DMS114 treated with DMSO at 0.1 percent for 48 hours (cell line): ENCODE measurements at regions not wholly inside any gene's neighbourhood (a gene's known extent, or its start where the extent isn't known, plus 50 kb on each side); places are given as distances from the start of the nearest gene placed in this dataset.
"Not testable (repeated sequence)": the region's sequence is repeated elsewhere in the genome, so short reads cannot be mapped to it uniquely, and the experiment has no call there.

Experiments
- DNase-seq: peaks from one replicate; lab custom pipeline; 2025; ENCODE audit not compliant: unreplicated experiment; lab: John Stamatoyannopoulos, UW

DNA sequence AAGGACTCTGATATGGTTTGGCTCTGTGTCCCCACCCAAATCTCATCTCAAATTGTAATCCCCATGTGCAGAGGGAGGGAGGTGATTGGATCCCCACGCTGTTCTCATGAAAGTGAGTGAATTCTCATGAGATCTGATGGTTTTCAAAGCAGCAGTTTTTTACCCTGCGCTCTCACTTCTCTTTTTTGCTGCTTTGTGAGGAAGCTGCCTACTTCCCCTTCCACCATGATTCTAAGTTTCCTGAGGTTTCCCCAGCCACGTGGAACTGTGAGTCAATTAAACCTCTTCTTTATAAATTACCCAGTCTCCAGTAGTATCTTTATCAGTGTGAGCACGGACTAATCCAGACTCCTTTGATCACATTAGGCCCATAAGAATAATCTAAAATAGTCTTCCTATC is 719.7 kb upstream of the CDH8 start:
- no peak for DNase-seq

DNA sequence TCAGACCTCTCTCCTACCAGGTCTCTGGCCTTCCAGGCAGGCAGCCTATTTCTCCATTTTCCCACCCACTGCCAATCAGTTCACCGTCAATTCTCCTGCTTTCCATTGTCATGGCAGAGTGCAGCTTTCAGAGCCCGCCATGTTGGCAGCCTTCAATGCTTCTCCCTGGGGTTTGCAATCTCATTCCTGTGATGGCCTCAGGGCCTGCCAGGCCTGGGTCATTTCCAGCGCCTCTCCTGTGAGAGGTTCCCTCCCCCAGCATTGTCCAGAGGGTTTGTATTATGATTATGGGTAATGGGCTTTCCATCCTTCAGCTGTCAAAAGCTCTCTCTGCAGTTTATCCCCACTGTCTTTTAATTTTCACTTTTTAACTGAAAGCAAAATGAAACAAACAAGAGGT is 716.6 kb upstream of the CDH8 start:
- no peak for DNase-seq

DNA sequence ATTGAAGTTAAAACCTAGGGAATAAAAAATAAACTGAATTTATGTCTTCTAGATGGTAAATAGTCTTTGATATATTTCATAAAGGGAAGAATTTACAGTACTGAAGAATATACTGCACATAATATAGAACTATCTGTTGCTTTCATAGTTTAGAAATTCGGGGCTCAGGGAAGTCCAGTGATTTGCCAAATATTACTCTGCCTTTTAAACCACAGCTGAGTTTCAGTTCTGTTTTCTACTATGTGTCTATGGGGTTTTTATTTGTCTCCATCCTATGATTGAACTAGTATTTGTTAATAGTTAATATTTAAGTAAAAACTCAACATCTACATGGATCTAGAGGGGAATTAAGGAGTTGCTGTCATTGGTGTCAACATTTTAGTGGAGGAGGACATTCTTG is 715.0 kb upstream of the CDH8 start:
- DNase-seq: no peak

DNA sequence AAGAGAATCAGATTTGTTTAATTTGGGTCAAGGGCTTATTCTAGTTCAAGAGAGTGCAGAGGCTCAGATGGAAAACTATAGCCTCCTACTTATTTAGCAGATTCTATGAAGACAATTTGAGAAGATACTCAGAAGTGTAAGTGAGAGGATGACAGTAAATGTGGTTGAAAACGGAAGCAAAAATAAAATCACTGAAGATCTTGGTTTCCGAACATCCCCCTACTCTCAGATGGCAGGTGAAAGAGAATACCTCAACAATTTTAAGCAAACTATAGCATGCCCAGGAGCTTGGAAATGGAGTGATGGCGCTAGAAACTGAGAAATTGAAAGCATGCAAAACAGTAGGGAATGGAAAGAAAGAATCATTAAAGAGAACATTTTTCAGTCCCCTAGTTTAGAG is 705.5 kb upstream of the CDH8 start:
- DNase-seq: no peak

DNA sequence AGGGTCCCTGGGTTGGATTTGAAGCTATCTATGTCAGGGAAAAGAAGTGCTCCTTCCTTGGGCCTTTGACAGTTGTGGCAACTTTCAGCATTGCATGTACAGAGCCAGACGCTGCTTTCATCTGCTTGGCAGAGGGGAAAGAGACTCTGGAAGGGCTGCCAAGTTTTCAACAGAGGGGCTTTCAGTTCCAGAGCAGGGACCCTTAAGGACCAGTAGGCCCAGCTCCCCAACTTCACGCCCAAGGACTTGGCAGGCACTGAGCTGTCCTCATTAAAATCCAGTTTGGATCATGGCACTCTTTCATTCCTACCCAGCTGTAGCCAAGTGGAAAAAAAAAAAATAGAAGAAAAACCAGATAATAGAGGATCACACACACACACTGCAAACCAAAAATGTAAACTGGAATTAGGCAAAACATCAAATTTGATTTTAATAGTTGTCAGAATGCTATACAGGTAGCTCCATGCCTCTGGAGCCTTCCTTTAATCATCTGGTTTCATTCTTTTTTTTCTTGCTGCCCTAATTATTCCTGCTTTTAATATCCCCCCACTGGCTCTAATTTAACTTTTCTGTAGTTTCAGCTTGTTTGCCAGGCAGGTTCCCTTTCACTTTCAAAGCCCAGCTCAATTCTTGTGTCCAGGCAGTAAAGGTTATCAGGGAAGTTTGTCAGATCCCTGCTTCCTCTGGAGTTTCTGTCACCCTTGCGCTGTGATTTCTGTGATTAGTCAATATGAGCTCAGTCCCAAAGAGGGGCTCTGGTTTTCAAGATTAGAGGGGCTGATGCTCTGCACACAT is 702.6 kb upstream of the CDH8 start:
- DNase-seq: no peak

DNA sequence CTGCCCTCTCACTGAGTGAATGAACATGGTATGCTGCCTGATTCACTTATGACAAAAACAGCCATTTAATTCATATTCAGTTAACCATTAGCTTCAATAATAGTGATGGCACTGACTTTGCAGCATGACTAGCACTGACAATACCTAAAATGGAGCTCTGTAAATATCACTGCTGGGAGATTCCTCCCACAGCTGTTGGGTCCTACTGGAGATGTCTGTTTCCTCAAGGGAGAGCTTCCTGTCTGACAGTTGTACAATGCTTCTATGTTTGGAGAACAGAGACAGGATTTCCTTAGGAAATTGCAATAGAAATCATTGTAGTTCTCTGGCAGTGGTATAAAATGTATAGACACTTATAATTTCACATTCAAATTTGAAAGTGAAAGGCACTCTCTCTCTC is 695.9 kb upstream of the CDH8 start:
- no peak for DNase-seq

DNA sequence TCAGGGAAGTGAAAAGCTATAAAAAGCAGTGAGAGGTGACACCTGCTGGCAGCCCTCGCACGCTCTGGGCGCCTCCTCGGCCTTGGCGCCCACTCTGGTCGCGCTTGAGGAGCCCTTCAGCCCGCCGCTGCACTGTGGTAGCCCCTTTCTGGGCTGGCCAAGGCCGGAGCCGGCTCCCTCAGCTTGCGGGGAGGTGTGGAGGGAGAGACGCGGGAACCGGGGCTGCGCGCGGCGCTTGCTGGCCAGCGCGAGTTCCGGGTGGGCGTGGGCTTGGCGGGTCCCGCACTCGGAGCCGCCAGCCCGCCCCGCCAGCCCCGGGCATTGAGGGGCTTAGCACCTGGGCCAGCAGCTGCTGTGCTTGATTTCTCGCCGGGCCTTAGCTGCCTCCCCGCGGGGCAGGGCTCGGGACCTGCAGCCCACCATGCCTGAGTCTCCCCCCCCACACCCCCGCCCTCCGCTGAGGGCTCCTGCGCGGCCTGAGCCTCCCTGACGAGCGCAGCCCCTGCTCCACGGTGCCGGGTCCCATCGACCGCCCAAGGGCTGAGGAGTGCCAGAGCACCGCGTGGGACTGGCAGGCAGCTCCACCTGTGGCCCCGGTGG is 688.5 kb upstream of the CDH8 start:
- not testable (repeated sequence) for DNase-seq

DNA sequence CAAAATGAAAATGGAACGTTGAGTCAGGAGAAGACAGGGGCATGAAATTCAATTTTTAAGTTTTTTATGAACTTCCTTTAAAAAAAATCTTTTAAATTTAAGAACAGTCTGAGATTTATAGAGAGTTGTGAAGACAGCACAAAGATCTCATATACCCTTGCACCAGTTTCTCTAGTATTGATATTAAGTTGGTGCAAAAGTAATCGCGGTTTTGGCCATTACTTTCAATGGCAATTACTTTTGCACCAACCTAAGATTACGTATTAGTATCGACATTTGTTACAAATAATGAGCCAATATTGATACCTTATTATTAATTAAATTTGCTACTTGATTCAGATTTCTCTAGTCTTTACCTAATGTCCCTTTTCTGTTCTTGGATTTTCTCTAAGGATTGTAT is 684.4 kb upstream of the CDH8 start:
- DNase-seq: no peak

DNA sequence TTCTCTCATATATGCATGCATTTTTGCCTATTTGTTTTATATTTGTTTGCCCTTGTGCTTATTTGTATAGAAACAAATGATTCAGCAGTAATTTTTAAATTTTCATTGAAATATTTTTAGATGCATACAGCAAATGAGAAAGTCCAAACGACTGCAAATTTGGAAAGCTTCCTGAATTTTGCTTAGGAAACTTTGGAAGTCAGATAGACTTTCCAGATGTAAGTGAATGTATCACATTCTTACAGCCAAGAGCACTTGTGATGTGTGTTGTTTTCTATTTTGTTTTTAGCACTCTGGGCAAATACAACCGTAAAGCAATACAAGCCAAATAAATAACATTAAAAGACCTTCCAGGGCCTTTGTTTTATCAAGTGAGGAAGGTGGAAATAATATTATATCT is 680.8 kb upstream of the CDH8 start:
- DNase-seq: no peak

DNA sequence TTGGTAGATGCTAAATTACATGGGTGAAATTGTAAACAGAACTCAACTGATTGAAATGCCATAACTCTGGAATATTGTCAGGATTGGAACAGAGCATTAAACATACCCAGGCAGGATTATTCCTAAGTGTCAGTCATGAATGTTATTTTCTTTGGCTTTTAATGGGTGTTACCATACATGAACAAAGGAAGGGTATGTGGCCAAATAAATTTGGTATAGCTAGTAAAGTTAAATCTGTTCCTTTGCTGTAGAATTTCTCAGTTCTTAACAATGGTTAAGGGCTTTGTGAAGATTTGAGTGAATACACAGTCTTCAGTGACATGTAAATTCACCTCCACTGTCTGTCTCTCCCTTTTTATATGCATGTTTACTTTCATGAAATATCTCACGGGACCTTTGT is 679.5 kb upstream of the CDH8 start:
- DNase-seq: no peak

DNA sequence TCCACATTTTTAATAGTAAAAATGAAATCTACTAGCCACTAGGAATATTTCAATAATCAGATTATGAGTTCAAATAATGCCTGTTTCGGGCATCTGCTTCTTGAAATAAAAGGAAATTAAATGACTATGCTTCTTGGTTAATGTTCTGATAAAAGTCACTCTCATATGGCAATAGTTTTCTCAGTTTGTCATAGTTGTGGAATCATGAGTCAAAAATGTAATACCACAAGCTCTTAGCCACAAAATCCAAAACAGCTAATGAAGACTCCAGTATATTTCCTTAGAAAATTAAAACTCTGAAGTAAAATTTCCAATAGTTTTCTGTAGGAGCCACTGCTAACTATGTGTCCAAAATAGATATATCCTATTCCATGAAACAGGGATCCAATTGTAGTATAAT is 676.3 kb upstream of the CDH8 start:
- no peak for DNase-seq

DNA sequence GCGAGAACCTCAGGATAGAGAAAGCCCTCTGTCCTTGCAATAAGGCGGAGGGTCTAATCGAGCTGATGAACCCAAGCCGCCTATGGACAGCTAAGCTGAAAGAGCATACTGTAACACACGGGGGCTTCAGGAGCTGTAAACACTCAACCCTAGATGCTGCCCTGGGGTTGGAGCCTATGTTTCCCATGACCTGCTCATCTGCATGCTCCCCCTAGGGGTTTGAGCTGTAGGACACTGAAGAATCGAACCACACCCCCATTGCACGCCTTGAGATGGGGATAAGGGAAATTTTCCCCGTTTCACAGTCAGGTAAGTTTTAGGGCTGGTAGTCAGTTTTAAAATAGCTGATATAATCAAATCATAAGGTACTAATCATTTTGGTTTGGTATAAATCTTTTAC is 675.6 kb upstream of the CDH8 start:
- no peak for DNase-seq

DNA sequence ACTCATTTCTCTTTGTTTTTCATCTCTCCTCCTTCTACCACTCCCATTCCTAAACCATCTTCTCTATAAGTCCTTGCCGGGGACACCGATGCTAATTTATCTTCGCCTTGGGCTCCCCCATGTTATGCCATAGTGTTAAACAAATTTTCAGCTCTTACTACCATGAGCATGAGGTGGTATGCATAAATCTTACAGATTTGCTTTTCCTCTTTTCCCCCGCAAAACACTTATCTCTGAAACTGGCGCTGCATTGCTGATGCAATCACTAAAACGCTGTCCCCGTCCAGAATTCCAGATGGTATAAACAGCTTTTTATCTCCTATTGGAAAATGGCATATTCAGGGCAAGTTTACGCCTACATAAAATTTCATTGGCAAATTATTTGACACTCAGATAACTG is 673.6 kb upstream of the CDH8 start:
- DNase-seq: no peak

DNA sequence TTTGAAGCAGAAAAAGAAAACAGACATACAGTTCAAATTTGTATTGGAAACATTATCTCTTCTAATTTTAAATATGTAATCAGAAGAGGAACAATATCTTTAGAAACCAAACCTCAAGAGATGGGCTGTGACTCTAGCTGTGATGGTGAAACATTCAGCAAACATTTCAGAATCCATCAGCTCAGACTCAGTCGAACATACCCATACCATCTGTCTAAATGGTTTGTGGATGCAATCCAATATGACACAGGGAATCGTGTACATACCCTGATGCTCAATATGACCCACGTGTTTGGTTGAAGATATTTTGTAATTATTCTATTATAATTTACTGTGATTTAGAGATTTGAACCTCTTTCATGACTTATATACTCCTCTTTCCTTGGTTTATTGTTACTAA is 665.2 kb upstream of the CDH8 start:
- no peak for DNase-seq

DNA sequence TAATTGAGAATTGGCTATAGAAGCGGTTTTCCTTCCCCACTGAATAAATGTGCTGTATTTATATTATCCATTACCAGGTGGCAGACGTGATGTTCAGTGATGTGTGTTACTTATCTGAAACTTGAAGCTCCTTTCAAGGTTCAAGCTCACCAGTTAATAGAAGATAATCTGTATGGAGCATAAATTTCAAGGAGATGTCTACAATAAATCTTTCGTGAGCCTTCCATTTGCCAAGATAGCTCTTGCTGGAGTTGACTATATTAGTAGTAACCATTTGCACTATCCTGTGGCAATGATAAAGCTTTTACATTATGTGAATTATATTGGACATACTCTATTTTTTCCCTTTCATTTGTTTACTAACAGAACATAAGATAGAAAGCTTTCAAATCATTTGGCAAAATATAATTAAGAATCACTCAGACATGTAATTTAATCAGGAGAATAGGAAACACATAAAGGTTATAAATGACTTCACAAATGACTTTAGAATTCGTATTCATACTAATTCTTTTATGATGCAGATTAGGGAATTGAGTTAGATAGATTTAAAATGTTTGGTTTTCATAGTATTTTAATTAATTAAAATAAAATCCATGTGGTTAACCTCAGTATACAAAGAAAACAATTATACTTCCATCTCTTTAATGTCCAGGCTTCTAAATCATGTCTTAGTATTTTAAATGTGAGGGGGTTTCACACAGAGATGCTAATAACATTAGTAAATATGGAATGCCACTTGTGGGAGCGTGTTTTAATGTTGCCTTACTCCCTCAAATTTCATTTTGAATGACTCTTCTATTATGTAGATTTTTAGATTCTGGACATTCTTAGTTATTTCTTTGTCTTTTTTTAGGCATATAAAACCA is 664.4 kb upstream of the CDH8 start:
- no peak for DNase-seq

DNA sequence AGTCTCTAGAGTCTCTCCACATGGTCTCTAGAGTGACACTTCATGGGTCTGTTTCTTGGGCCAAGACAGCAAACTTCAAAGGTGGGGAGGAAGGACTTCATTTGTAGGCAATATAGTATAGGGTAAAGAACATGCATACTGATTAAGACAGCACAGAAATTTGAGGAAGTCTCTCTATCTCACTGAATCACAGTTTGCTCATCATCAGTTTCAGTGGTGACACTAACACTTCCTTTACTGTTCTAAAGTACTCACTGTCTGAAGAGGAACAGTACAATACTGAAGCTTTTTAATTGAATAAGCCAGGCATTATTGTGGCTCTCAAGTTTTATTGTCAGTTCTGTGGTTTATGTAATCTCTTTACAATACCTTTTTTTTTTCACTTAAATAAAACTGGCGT is 656.4 kb upstream of the CDH8 start:
- no peak for DNase-seq

DNA sequence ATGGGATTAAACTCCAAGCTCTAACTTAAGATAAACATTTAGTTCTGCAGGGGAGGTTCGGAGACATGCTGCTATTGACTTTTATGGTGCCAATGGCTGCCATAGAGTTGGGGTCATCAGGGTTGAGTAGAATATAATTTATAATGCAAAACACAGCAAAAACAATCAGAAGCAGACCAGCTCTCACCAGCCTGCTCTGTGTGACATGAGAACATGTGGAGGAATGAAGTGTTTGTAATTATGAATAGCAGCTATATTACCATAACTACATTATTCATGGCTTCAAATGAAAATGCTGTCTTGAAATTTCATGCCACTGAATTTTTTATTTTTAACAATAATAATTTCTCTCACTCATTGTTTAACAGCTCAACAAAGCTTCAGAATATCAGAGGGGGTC is 645.6 kb upstream of the CDH8 start:
- DNase-seq: no peak

DNA sequence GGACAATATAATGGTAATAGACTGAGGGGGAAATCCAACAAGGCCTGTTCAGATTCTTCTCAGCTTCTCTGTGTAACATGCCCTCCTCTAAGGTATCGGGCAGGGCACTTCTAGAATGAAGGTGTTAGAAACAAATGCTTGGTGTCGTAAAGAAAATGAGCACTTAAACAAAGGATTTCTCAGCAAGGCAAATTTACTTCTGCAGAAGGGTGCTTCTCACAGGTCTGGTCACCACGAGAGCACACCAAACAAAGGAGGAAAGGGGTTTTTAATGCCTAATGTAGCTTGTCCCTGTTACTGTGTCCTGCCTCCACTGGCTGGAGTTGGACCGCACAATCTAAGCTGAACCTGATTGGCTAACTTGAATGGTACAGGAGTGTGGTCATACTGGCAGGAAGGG is 642.6 kb upstream of the CDH8 start:
- no peak for DNase-seq

DNA sequence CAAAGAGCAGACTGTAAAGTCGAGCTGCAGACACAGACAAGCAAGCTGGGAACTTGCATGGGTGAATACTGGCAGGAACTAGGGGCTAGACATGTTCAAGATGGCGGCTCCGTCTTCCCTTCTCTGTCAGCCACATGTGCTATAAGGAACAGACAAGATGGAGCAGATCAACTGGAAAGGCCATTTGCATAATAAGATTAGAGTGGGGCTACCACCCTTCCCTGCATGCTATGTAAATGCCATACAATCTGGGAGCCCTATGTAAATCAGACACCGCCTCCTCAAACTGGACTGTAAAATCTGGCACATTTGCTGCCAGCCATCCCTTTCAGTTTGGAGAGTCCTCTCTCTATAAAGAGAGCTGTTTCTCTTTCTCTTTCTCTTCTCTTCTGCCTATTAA is 640.1 kb upstream of the CDH8 start:
- DNase-seq: no peak

DNA sequence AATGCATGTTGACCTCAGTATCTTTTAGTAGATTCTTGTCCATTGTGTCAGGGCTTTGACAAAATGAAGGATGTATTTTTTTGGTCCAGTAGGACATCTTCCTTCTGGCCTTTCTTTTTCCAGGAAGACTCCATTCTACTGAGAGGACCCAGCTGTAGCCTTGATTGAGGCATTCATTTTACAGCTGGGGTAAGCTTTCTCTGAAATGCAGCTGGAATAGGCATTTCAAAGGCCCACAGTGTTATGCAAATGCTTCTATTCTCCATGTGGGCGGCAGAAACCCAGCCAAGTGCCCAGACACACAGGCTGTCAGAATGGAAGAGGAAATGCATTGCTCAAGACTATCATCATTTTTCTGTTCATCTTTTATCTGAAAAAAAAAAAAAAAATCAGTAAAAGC is 629.0 kb upstream of the CDH8 start:
- no peak for DNase-seq

DNA sequence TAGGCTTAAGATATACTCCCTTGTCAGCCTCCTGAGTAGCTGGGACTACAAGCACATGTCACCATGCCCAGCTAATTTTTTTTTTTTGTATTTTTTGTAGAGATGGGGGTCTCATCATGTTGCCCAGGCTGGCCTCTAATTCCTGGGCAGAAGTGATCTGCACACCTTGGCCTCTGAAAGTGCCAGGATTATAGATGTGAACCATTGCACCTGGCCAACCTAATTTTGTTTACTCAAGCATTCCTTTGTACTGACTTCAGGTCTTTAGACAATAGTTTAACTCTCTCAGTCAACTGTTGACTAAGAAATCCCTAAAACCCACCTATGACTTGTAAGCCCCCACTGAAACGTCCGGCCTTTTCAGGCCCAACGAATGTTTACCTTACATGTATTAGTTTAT is 628.3 kb upstream of the CDH8 start:
- DNase-seq: no peak

DNA sequence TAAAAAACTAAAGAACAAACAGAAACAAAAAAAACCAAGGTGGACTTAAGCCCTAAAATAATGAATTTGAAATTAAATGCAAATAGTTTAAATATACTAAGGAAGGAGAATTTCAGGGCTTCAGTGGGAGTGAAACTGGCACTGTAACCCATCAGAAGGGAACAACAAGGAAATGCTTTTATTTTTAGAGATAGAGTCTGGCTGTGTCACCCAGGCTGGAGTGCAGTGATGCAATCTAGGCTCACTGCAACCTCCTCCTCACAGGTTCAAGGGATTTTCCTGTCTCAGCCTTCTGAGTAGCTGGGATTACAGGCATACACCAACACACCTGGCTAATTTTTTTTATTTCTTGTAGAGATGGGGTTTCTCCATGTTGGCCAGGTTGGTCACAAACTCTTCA is 625.2 kb upstream of the CDH8 start:
- no peak for DNase-seq
